CD14-positive monocyte (primary cell): ENCODE measurements at regions not wholly inside any gene's neighbourhood (a gene's known extent, or its start where the extent isn't known, plus 50 kb on each side); places are given as distances from the start of the nearest gene placed in this dataset.

Experiments used
- DNase-seq, 3 donors: peaks; one replicate each; pipeline ENCODE4 v3.0.0-alpha.2; 2011 to 2022
- H2AFZ ChIP-seq: 2 replicates; pipeline ENCODE4 v1.6.0; 2012; ENCODE audit warnings: mild to moderate bottlenecking, low read depth, low read length, inconsistent platforms; ENCODE audit not compliant: insufficient read depth, poor library complexity, severe bottlenecking
- H3K27ac ChIP-seq, 2 donors: 1 replicate in 1 of 2; 2 replicates in 1 of 2; pipeline ENCODE4 v1.5.1; 2012 to 2013; ENCODE audit warnings: low read length in 2 of 2, control low read depth in 1 of 2, inconsistent platforms in 1 of 2, low read depth in 1 of 2, mild to moderate bottlenecking in 1 of 2
- H3K27me3 ChIP-seq, 2 donors: one replicate each; pipeline versions ENCODE4 v1.6.0 to v1.6.1; 2011 to 2013; ENCODE audit warnings: low read length in 2 of 2; ENCODE audit not compliant: control insufficient read depth in 2 of 2, insufficient read depth in 2 of 2
- H3K36me3 ChIP-seq, 2 donors: replicated peaks in 1 of 2; 1 replicate in 1 of 2; 2 replicates in 1 of 2; pipeline versions ENCODE4 v1.5.1 to v1.6.1; 2012 to 2013; ENCODE audit warnings: low read length in 2 of 2, control low read depth in 1 of 2, inconsistent platforms in 1 of 2, mild to moderate bottlenecking in 1 of 2; ENCODE audit not compliant: insufficient read depth in 2 of 2, control insufficient read depth in 1 of 2
- H3K4me1 ChIP-seq, 2 donors: 1 replicate in 1 of 2; 2 replicates in 1 of 2; pipeline versions ENCODE4 v1.5.1 to v1.6.1; 2012 to 2013; ENCODE audit warnings: low read length in 2 of 2, control low read depth in 1 of 2, inconsistent platforms in 1 of 2, mild to moderate bottlenecking in 1 of 2, moderate library complexity in 1 of 2; ENCODE audit not compliant: insufficient read depth in 2 of 2, control insufficient read depth in 1 of 2
- H3K4me2 ChIP-seq: replicated peaks from 2 replicates; pipeline ENCODE3; 2012; ENCODE audit warnings: low read length, moderate library complexity, mild to moderate bottlenecking; ENCODE audit not compliant: poor library complexity, severe bottlenecking; ENCODE audit errors: extremely low read depth
- H3K4me3 ChIP-seq, 3 experiments: fragments of 200-600 bp in 1 of 3; sonication (generic) in 1 of 3; replicated peaks in 1 of 3; 1 replicate in 2 of 3; 2 replicates in 1 of 3; pipeline ENCODE4 v1.5.1; 2011 to 2013; ENCODE audit warnings: low read length in 3 of 3, mild to moderate bottlenecking in 3 of 3, control low read depth in 2 of 3, low read depth in 2 of 3, inconsistent platforms in 1 of 3, moderate library complexity in 1 of 3
- H3K79me2 ChIP-seq: 2 replicates; pipeline ENCODE4 v1.6.0; 2012; ENCODE audit warnings: mild to moderate bottlenecking, control low read depth, inconsistent platforms, low read length, moderate library complexity; ENCODE audit not compliant: insufficient read depth
- H3K9ac ChIP-seq: 2 replicates; pipeline ENCODE4 v1.6.0; 2017; ENCODE audit warnings: low read length, mild to moderate bottlenecking; ENCODE audit not compliant: insufficient read depth, poor library complexity, severe bottlenecking
- H3K9me3 ChIP-seq, 2 donors: replicated peaks in 1 of 2; 1 replicate in 1 of 2; 2 replicates in 1 of 2; pipeline versions ENCODE4 v1.5.1 to v1.6.1; 2012 to 2013; ENCODE audit warnings: low read length in 2 of 2, control low read depth in 1 of 2; ENCODE audit not compliant: control insufficient read depth in 1 of 2, insufficient read depth in 1 of 2
- H4K20me1 ChIP-seq: 2 replicates; pipeline ENCODE4 v1.6.0; 2012; ENCODE audit warnings: mild to moderate bottlenecking, low read length, control low read depth, moderate library complexity; ENCODE audit not compliant: insufficient read depth
- H3K27ac Mint-ChIP-seq, 7 donors: one replicate each; pipeline ENCODE4 v1.8.0; 2020; ENCODE audit warnings: mild to moderate bottlenecking in 7 of 7, mixed read lengths in 7 of 7, moderate library complexity in 6 of 7, inconsistent platforms in 2 of 7
- H3K27me3 Mint-ChIP-seq, 3 donors: one replicate each; pipeline ENCODE4 v1.8.0; 2021 to 2022; ENCODE audit warnings: low read depth in 3 of 3, mild to moderate bottlenecking in 3 of 3, mixed read lengths in 3 of 3, moderate library complexity in 3 of 3, inconsistent platforms in 1 of 3
- H3K36me3 Mint-ChIP-seq, 2 donors: one replicate each; pipeline ENCODE4 v1.8.0; 2020; ENCODE audit warnings: mixed read lengths in 2 of 2, inconsistent platforms in 1 of 2, mild to moderate bottlenecking in 1 of 2
- H3K4me1 Mint-ChIP-seq: one replicate; pipeline ENCODE4 v1.8.0; 2020; ENCODE audit warnings: mild to moderate bottlenecking, mixed read lengths
- H3K4me3 Mint-ChIP-seq, 2 donors: one replicate each; pipeline ENCODE4 v1.8.0; 2020; ENCODE audit warnings: mild to moderate bottlenecking in 2 of 2, mixed read lengths in 2 of 2, moderate library complexity in 1 of 2
- H3K9me3 Mint-ChIP-seq, 7 donors: one replicate each; pipeline ENCODE4 v1.8.0; 2020 to 2022; ENCODE audit warnings: mixed read lengths in 7 of 7, mild to moderate bottlenecking in 6 of 7, moderate library complexity in 6 of 7, inconsistent platforms in 2 of 7
- CTCF ChIP-seq: fragments of 200-600 bp; IDR thresholded peaks from one replicate; pipeline ENCODE4 v1.8.0; 2022; ENCODE audit warnings: antibody characterized with exemption, mild to moderate bottlenecking
- WGBS: methylation state at CpG from one replicate; pipeline ENCODE4 v1.1.5; 2013; ENCODE audit warnings: missing lambda C conversion rate; ENCODE audit not compliant: insufficient coverage; 5-methylcytosine and 5-hydroxymethylcytosine counted together
- intact Hi-C, 2 donors: fragments of 100-400 bp; cut with micrococcal nuclease; formaldehyde crosslinking; loops; one replicate each; pipeline versions ENCODE4 v1.15.0 to v1.15.1; 2023

- H3K27ac Mint-ChIP-seq = no peak overlapping the region
- H3K4me2 ChIP-seq = no peak overlapping the region
- H3K4me1 ChIP-seq = no peaks in the 10 kb centered on the region
- H3K36me3 Mint-ChIP-seq = no peaks in the 10 kb centered on the region
- no peak overlapping the region for H3K9ac ChIP-seq
- no peaks in the 10 kb centered on the region for H3K36me3 ChIP-seq
- no peaks in the 10 kb centered on the region for H3K9me3 ChIP-seq
- no peak overlapping the region for H3K4me3 ChIP-seq
- no peak overlapping the region for H2AFZ ChIP-seq
- TF ChIP-seq CTCF = no peak
- no peak for DNase-seq
- H3K4me1 Mint-ChIP-seq = no peaks in the 10 kb centered on the region
- H4K20me1 ChIP-seq = no peaks in the 10 kb centered on the region
- H3K27me3 ChIP-seq = no peaks in the 10 kb centered on the region
- WGBS = 75% methylated on average over 1 of the region's 4 CpGs
- H3K27ac ChIP-seq = no peak overlapping the region
- intact Hi-C loops = no loop called here
- peaks cover 0 to 1% (median 0%) of the 10 kb centered on the region in 3 donors for H3K27me3 Mint-ChIP-seq
- H3K79me2 ChIP-seq = no peaks in the 10 kb centered on the region
- H3K9me3 Mint-ChIP-seq = peaks cover 0 to 10% (median 5%) of the 10 kb centered on the region in 7 donors
- H3K4me3 Mint-ChIP-seq = no peak overlapping the region
Observed at GRCh38 chr18:39496986-39497385, 1931.4 kb upstream of the CELF4 start.

GRCh38 chr18:39494211-39494896 is 1928.8 kb upstream of the CELF4 start:
- Histone ChIP-seq H3K27ac (no peak overlapping the region), H3K27me3 (no peaks in the 10 kb centered on the region), H3K4me3 (no peak overlapping the region), H2AFZ (no peak overlapping the region), H3K79me2 (no peaks in the 10 kb centered on the region), H3K9me3 (no peaks in the 10 kb centered on the region), H3K4me2 (no peak overlapping the region), H3K4me1 (no peaks in the 10 kb centered on the region), H3K36me3 (no peaks in the 10 kb centered on the region), H4K20me1 (no peaks in the 10 kb centered on the region), H3K9ac (no peak overlapping the region)
- no peak for TF ChIP-seq CTCF
- Mint-ChIP-seq H3K4me1 (no peaks in the 10 kb centered on the region), H3K27me3 (peaks cover 0 to 1% (median 0%) of the 10 kb centered on the region in 3 donors), H3K9me3 (peaks cover 4 to 12% (median 9%) of the 10 kb centered on the region in 7 donors), H3K36me3 (no peaks in the 10 kb centered on the region), H3K27ac (no peak overlapping the region), H3K4me3 (no peak overlapping the region)
- 100% methylated on average over 1 of the region's 3 CpGs for WGBS
- DNase-seq = no peak
- intact Hi-C loops = no loop called here
